ENCODE measurements at regions not wholly inside any gene's neighbourhood (a gene's known extent, or its start where the extent isn't known, plus 50 kb on each side); places are given as distances from the start of the nearest gene placed in this dataset.

GRCh38 chr1:199292896-199293295 is 654.1 kb downstream of the PTPRC start:
- TF ChIP-seq CTCF (IDR thresholded peaks at IDR 0.05) = no peak
- TF ChIP-seq POLR2A (IDR thresholded peaks at IDR 0.05) = no peak

All from Peyer's patch (tissue), 4 donors.